OCI-LY3 (cell line): ENCODE measurements at regions not wholly inside any gene's neighbourhood (a gene's known extent, or its start where the extent isn't known, plus 50 kb on each side); places are given as distances from the start of the nearest gene placed in this dataset.

Experiments used
- H2AFZ ChIP-seq: fragments of 200-600, 300-600 bp; shearing (Covaris generic); 2 replicates; pipeline ENCODE4 v1.6.0; 2014; ENCODE audit warnings: antibody characterized with exemption, low read depth, low read length
- H3K27ac ChIP-seq: fragments of 200-600, 300-600 bp; sonication (generic); 2 replicates; pipeline ENCODE4 v1.5.1; 2014; ENCODE audit warnings: mild to moderate bottlenecking, low read length, moderate library complexity, mixed read lengths
- H3K27me3 ChIP-seq: fragments of 200-600, 300-600 bp; sonication (generic); 2 replicates; pipeline ENCODE4 v1.6.1; 2014; ENCODE audit warnings: low read depth, low read length, mixed read lengths
- H3K36me3 ChIP-seq: fragments of 200-600, 300-600 bp; sonication (generic); replicated peaks from 2 replicates; pipeline ENCODE3; 2014; ENCODE audit warnings: low read depth, low read length, mixed read lengths
- H3K4me1 ChIP-seq: fragments of 300-600, 200-600 bp; sonication (generic); 2 replicates; pipeline ENCODE4 v1.6.1; 2014; ENCODE audit warnings: low read length, mixed read lengths
- H3K4me2 ChIP-seq: fragments of 200-600, 300-600 bp; sonication (generic); 2 replicates; pipeline ENCODE4 v1.6.1; 2014; ENCODE audit warnings: low read length, mixed read lengths
- H3K4me3 ChIP-seq: fragments of 300-600, 200-600 bp; sonication (generic); 2 replicates; pipeline ENCODE4 v1.5.1; 2014; ENCODE audit warnings: antibody characterized with exemption, mild to moderate bottlenecking, low read length, moderate library complexity
- H3K79me2 ChIP-seq: fragments of 300-600, 200-600 bp; shearing (Covaris generic); 2 replicates; pipeline ENCODE4 v1.6.1; 2014; ENCODE audit warnings: mild to moderate bottlenecking, low read length, mixed read lengths
- H3K9ac ChIP-seq: fragments of 300-600, 200-600 bp; shearing (Covaris generic); 2 replicates; pipeline ENCODE4 v1.6.0; 2014; ENCODE audit warnings: mild to moderate bottlenecking, low read length, moderate library complexity
- H3K9me3 ChIP-seq: fragments of 200-600, 300-600 bp; shearing (Covaris generic); 2 replicates; pipeline ENCODE4 v1.6.1; 2014; ENCODE audit warnings: low read length, mixed read lengths; ENCODE audit not compliant: insufficient read depth
- H4K20me1 ChIP-seq: fragments of 200-600, 300-600 bp; sonication (generic); 2 replicates; pipeline ENCODE4 v1.6.1; 2016; ENCODE audit warnings: low read length, mixed read lengths; ENCODE audit not compliant: insufficient read depth
- CTCF ChIP-seq: fragments of 200-600, 300-600 bp; sonication (generic); IDR thresholded peaks from 2 replicates; pipeline ENCODE4 v1.5.1; 2014; ENCODE audit warnings: antibody characterized with exemption, low read length, low read depth
- EZH2phosphoT487 ChIP-seq: fragments of 200-600 bp; shearing (Covaris generic); IDR thresholded peaks from 2 replicates; pipeline ENCODE4 v1.6.1; 2018; ENCODE audit warnings: antibody characterized with exemption, mixed run types, low read depth

GRCh38 chr13:19332378-19332777 lies 150.8 kb upstream of the TUBA3C start:
- H3K27ac ChIP-seq, result no peak overlapping the region
- no peak overlapping the region for H3K4me3 ChIP-seq
- no peaks in the 10 kb centered on the region for H3K36me3 ChIP-seq
- H3K9me3 ChIP-seq, result no peaks in the 10 kb centered on the region
- no peak overlapping the region for H3K4me2 ChIP-seq
- no peaks in the 10 kb centered on the region for H3K79me2 ChIP-seq
- no peaks in the 10 kb centered on the region for H4K20me1 ChIP-seq
- no peak overlapping the region for H3K9ac ChIP-seq
- H3K4me1 ChIP-seq, result peaks cover 6% of the 10 kb centered on the region; the same call in 1 of the 2 replicates
- TF ChIP-seq CTCF (no peak), EZH2phosphoT487 (no peak)
- no peak overlapping the region for H2AFZ ChIP-seq
- H3K27me3 ChIP-seq, result no peaks in the 10 kb centered on the region

- H3K4me3 ChIP-seq, result no peak overlapping the region
- no peaks in the 10 kb centered on the region for H4K20me1 ChIP-seq
- TF ChIP-seq EZH2phosphoT487 (no peak), CTCF (no peak)
- no peaks in the 10 kb centered on the region for H3K27me3 ChIP-seq
- no peak overlapping the region for H3K4me2 ChIP-seq
- H3K9ac ChIP-seq, result no peak overlapping the region
- H3K79me2 ChIP-seq, result no peaks in the 10 kb centered on the region
- no peaks in the 10 kb centered on the region for H3K9me3 ChIP-seq
- peaks cover 6% of the 10 kb centered on the region; the same call in 1 of the 2 replicates for H3K4me1 ChIP-seq
- H3K36me3 ChIP-seq, result no peaks in the 10 kb centered on the region
- no peak overlapping the region for H3K27ac ChIP-seq
- no peak overlapping the region for H2AFZ ChIP-seq
These were observed 147.7 kb upstream of the TUBA3C start for GRCh38 chr13:19329365-19329764.

DNA sequence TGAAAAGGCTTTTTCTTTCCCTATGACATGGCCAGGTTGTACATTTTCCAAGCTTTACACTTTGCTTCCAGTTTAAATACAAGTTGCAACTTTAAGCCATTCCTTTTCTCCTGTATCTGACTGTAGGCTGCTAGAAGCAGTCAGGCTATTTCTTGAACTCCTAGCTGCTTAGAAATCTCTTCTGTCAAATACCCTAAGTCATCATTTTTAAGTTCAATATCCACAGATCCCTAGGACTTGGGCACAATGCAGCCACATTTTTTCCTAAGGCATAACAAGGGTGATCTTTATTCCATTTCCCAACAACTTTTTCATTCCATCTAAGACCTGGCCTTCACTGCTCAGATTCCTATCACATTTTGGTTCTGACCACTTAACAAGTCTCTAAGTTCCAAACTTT lies 142.7 kb upstream of the TUBA3C start:
- Histone ChIP-seq H3K27me3 (no peaks in the 10 kb centered on the region), H3K4me3 (no peak overlapping the region), H3K27ac (no peak overlapping the region), H2AFZ (no peak overlapping the region), H3K9me3 (no peaks in the 10 kb centered on the region), H3K36me3 (no peaks in the 10 kb centered on the region), H3K4me2 (no peak overlapping the region), H3K4me1 (peaks cover 1% of the 10 kb centered on the region; the same call in 1 of the 2 replicates), H4K20me1 (no peaks in the 10 kb centered on the region), H3K79me2 (no peaks in the 10 kb centered on the region), H3K9ac (no peak overlapping the region)
- TF ChIP-seq EZH2phosphoT487 (no peak), CTCF (no peak)

- Histone ChIP-seq H3K4me3 (no peak overlapping the region), H2AFZ (no peak overlapping the region), H3K9me3 (no peaks in the 10 kb centered on the region), H4K20me1 (no peaks in the 10 kb centered on the region), H3K27ac (no peak overlapping the region), H3K4me2 (no peak overlapping the region), H3K9ac (no peak overlapping the region), H3K4me1 (no peaks in the 10 kb centered on the region), H3K27me3 (no peaks in the 10 kb centered on the region), H3K79me2 (no peaks in the 10 kb centered on the region), H3K36me3 (no peaks in the 10 kb centered on the region)
- TF ChIP-seq CTCF, result no peak
- TF ChIP-seq EZH2phosphoT487, result no peak
These were observed 139.6 kb upstream of the TUBA3C start for GRCh38 chr13:19321222-19321621.
